ENCODE measurements at regions not wholly inside any gene's neighbourhood (a gene's known extent, or its start where the extent isn't known, plus 50 kb on each side); places are given as distances from the start of the nearest gene placed in this dataset.

DNA sequence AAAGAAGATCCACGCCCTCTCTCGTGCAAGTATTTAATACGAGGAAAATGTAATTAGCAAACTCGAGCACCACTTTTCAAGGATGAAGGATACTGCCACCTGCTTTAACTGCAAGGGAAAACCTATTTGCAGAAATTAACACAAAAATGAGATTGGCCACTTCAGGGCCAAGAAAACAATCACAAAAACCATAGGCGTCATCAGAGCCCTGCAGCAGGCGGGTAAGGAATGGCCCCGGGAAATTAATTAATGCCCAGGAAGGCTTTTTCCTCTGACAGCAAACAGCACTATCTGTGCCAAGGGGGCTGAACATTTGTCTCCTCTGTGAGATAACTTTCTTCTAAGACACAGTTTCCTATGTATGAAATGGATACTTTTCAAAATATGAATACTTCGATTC is 255.7 kb downstream of the CTTN start:
- TF ChIP-seq, protein P1, sequence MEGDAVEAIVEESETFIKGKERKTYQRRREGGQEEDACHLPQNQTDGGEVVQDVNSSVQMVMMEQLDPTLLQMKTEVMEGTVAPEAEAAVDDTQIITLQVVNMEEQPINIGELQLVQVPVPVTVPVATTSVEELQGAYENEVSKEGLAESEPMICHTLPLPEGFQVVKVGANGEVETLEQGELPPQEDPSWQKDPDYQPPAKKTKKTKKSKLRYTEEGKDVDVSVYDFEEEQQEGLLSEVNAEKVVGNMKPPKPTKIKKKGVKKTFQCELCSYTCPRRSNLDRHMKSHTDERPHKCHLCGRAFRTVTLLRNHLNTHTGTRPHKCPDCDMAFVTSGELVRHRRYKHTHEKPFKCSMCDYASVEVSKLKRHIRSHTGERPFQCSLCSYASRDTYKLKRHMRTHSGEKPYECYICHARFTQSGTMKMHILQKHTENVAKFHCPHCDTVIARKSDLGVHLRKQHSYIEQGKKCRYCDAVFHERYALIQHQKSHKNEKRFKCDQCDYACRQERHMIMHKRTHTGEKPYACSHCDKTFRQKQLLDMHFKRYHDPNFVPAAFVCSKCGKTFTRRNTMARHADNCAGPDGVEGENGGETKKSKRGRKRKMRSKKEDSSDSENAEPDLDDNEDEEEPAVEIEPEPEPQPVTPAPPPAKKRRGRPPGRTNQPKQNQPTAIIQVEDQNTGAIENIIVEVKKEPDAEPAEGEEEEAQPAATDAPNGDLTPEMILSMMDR (IDR thresholded peaks at IDR 0.05; ENCODE audit: poor library complexity) = no peak
- no peak for TF ChIP-seq EZH2phosphoT487 (IDR thresholded peaks at IDR 0.05; ENCODE audit: low read depth, severe bottlenecking, unreplicated experiment)
- TF ChIP-seq EZH2 (IDR thresholded peaks at IDR 0.05; ENCODE audit: borderline replicate concordance) = no peak
- H3K4me1 ChIP-seq (ENCODE audit: insufficient read depth) = no peaks in the 10 kb centered on the region

GRCh38 chr11:70655816-70656215 is 257.5 kb downstream of the CTTN start:
- Histone ChIP-seq H3K27me3 (no peaks in the 10 kb centered on the region), H3K4me3 (no peak overlapping the region), H3K9me2 (replicated peaks; ENCODE audit: insufficient read depth) (no peaks in the 10 kb centered on the region), H2AFZ (no peak overlapping the region), H3K79me2 (no peaks in the 10 kb centered on the region), H3K27ac (no peak overlapping the region), H3K4me1 (ENCODE audit: insufficient read depth) (no peaks in the 10 kb centered on the region), H3K9me3 (ENCODE audit: low read depth) (no peaks in the 10 kb centered on the region), H4K20me1 (ENCODE audit: insufficient read depth, poor library complexity, severe bottlenecking) (peaks cover 10% of the 10 kb centered on the region), H3K4me2 (no peak overlapping the region), H3K36me3 (replicated peaks; ENCODE audit: insufficient read depth, low read depth) (no peaks in the 10 kb centered on the region)
- DNase-seq (ENCODE audit: low spot score) = no peak
- TF ChIP-seq EZH2phosphoT487 (IDR thresholded peaks at IDR 0.05; ENCODE audit: low read depth, severe bottlenecking, unreplicated experiment) = no peak
- no peak for TF ChIP-seq EZH2 (IDR thresholded peaks at IDR 0.05; ENCODE audit: borderline replicate concordance)
- TF ChIP-seq, protein P1 (IDR thresholded peaks at IDR 0.05; ENCODE audit: poor library complexity) = no peak
- 86% methylated on average over 8 of the region's 8 CpGs for WGBS (ENCODE audit: low lambda C conversion rate, missing lambda C conversion rate)

More for the DNA sequence above, 255.7 kb downstream of the CTTN start:
- no peaks in the 10 kb centered on the region for H3K9me2 ChIP-seq (replicated peaks; ENCODE audit: insufficient read depth)
- no peak overlapping the region for H3K4me3 ChIP-seq
- H3K27me3 ChIP-seq = no peaks in the 10 kb centered on the region
- no peak overlapping the region for H3K4me2 ChIP-seq
- no peak overlapping the region for H2AFZ ChIP-seq
- H4K20me1 ChIP-seq (ENCODE audit: insufficient read depth, poor library complexity, severe bottlenecking) = peaks cover 24% of the 10 kb centered on the region
- no peak overlapping the region for H3K27ac ChIP-seq
- H3K9me3 ChIP-seq (ENCODE audit: low read depth) = no peaks in the 10 kb centered on the region
- DNase-seq (ENCODE audit: low spot score) = no peak
- WGBS (ENCODE audit: low lambda C conversion rate, missing lambda C conversion rate) = 89% methylated on average over 8 of the region's 8 CpGs
- no peaks in the 10 kb centered on the region for H3K79me2 ChIP-seq
- H3K36me3 ChIP-seq (replicated peaks; ENCODE audit: insufficient read depth, low read depth) = no peaks in the 10 kb centered on the region

- TF ChIP-seq, protein P1 (IDR thresholded peaks at IDR 0.05; ENCODE audit: poor library complexity) = no peak
- TF ChIP-seq EZH2 (IDR thresholded peaks at IDR 0.05; ENCODE audit: borderline replicate concordance) (no peak), EZH2phosphoT487 (IDR thresholded peaks at IDR 0.05; ENCODE audit: low read depth, severe bottlenecking, unreplicated experiment) (no peak)
- Histone ChIP-seq H3K9me2 (replicated peaks; ENCODE audit: insufficient read depth) (no peaks in the 10 kb centered on the region), H3K9me3 (ENCODE audit: low read depth) (no peaks in the 10 kb centered on the region), H3K4me1 (ENCODE audit: insufficient read depth) (no peaks in the 10 kb centered on the region), H3K79me2 (no peaks in the 10 kb centered on the region), H3K36me3 (replicated peaks; ENCODE audit: insufficient read depth, low read depth) (no peaks in the 10 kb centered on the region), H4K20me1 (ENCODE audit: insufficient read depth, poor library complexity, severe bottlenecking) (peaks cover 9% of the 10 kb centered on the region), H2AFZ (no peak overlapping the region), H3K27ac (no peak overlapping the region), H3K4me2 (no peak overlapping the region), H3K27me3 (no peaks in the 10 kb centered on the region), H3K4me3 (no peak overlapping the region)
- DNase-seq (ENCODE audit: low spot score) = no peak
- WGBS (ENCODE audit: low lambda C conversion rate, missing lambda C conversion rate) = 67% methylated on average over 10 of the region's 10 CpGs
These were observed 257.9 kb downstream of the CTTN start for GRCh38 chr11:70656252-70656651.
